Epithelial cell of proximal tubule (primary cell): ENCODE measurements at regions not wholly inside any gene's neighbourhood (a gene's known extent, or its start where the extent isn't known, plus 50 kb on each side); places are given as distances from the start of the nearest gene placed in this dataset.

ENCODE experiments used
- DNase-seq: peaks from one replicate; pipeline ENCODE4 v3.0.0-alpha.2; 2011; ENCODE audit warnings: low read depth
- H3K4me3 ChIP-seq: 2 replicates; pipeline ENCODE4 v1.5.1; 2011; ENCODE audit warnings: low read depth, mild to moderate bottlenecking, low read length
- CTCF ChIP-seq: conservative IDR thresholded peaks from 2 replicates; pipeline ENCODE4 v1.5.1; 2012; ENCODE audit warnings: low read depth, mild to moderate bottlenecking, low read length

GRCh38 chr10:120012131-120012400, 119.5 kb downstream of the SEC23IP start:
- DNase-seq, result no peak
- TF ChIP-seq CTCF, result no peak
- no peak overlapping the region for H3K4me3 ChIP-seq

- no peak for TF ChIP-seq CTCF
- DNase-seq, result no peak
- H3K4me3 ChIP-seq, result no peak overlapping the region
Observed at GRCh38 chr10:120012566-120012965, 120.0 kb downstream of the SEC23IP start.

DNA sequence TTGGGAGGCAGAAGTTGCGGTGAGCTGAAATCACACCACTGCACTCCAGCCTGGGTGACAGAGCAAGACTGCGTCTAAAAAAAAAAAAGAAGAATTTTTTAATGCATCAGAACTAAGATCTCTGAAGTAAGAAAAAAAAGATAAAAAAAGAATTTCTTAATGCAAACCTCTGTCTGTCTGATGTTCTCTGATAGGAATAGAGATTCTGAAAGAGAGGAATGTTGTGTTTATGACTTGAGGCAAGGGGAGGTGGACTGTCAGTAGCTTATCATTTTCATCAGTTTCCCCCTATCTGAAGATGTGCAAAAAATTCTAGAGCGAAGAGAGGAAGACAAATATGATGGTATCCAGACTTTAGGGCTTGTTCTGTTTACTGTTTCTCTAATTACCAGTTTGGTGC, 121.5 kb downstream of the SEC23IP start:
- no peak for TF ChIP-seq CTCF
- H3K4me3 ChIP-seq, result no peak overlapping the region
- no peak for DNase-seq

DNA sequence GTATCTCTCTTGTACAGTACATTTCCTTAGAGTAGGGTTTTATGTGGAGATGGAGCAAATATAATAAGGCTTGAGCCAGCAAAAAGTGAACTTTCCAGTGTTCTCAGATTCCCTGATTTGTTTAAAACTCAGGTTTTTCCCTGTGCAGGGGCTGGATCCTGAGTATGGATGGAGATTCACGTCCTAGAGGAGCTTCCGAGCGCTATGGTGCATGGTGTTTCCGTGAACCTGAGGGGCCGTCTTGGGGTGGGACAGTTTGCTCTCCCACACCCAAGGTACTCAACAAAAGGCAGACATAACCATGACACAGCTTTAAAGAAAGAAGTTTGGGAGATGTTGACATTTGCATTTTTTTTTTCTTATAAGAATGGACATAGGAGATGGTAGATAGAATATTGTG, 122.5 kb downstream of the SEC23IP start:
- no peak for TF ChIP-seq CTCF
- no peak for DNase-seq
- H3K4me3 ChIP-seq, result no peak overlapping the region

DNA sequence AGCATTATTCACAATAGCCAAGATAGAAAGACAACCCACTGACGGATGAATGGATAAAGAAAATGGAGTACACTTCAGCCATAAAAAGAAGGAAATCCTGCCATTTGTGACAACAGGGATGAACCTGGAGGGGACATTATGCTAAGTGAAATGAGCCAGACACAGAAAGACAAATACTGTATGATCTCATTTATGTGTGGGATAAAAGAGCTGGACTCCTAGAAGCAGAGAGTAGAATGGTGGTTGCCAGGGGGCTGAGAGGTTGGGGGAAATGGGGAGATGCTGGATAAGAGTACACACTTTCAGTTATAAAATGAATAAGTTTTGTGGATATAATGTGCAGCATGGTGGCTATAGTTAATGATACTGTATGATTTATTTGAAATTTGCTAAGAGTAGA, 124.4 kb downstream of the SEC23IP start:
- no peak for DNase-seq

GRCh38 chr10:120017733-120018417, 125.3 kb downstream of the SEC23IP start:
- H3K4me3 ChIP-seq, result no peak overlapping the region
- no peak for DNase-seq
- TF ChIP-seq CTCF, result no peak

More for the DNA sequence above, 124.4 kb downstream of the SEC23IP start:
- TF ChIP-seq CTCF, result no peak
- H3K4me3 ChIP-seq, result no peak overlapping the region

GRCh38 chr10:120018695-120019094, 126.2 kb downstream of the SEC23IP start:
- H3K4me3 ChIP-seq, result no peak overlapping the region
- DNase-seq, result no peak
- no peak for TF ChIP-seq CTCF
